ENCODE measurements at regions not wholly inside any gene's neighbourhood (a gene's known extent, or its start where the extent isn't known, plus 50 kb on each side); places are given as distances from the start of the nearest gene placed in this dataset.

- FAIRE-seq = no peak
Observed at GRCh38 chr7:94239661-94240234, 154.9 kb upstream of the COL1A2 start.

GRCh38 chr7:94240902-94241301, 153.8 kb upstream of the COL1A2 start:
- FAIRE-seq = no peak

- no peak for FAIRE-seq
Observed at GRCh38 chr7:94241402-94241925, 153.2 kb upstream of the COL1A2 start.

- no peak for FAIRE-seq
Observed at GRCh38 chr7:94243066-94243711, 151.5 kb upstream of the COL1A2 start.

- no peak for FAIRE-seq
Observed at GRCh38 chr7:94244760-94245159, 149.9 kb upstream of the COL1A2 start.

- FAIRE-seq = no peak
Observed at GRCh38 chr7:94245500-94245899, 149.2 kb upstream of the COL1A2 start.

GRCh38 chr7:94247970-94248369, 146.7 kb upstream of the COL1A2 start:
- no peak for FAIRE-seq

GRCh38 chr7:94249631-94250030, 145.1 kb upstream of the COL1A2 start:
- FAIRE-seq = no peak

GRCh38 chr7:94250124-94250523, 144.6 kb upstream of the COL1A2 start:
- no peak for FAIRE-seq

GRCh38 chr7:94250987-94251386, 143.7 kb upstream of the COL1A2 start:
- FAIRE-seq = no peak

GRCh38 chr7:94252124-94252523, 142.6 kb upstream of the COL1A2 start:
- no peak for FAIRE-seq

- FAIRE-seq = no peak
Observed at GRCh38 chr7:94252971-94253370, 141.7 kb upstream of the COL1A2 start.

- no peak for FAIRE-seq
Observed at GRCh38 chr7:94253686-94254085, 141.0 kb upstream of the COL1A2 start.

- no peak for FAIRE-seq
Observed at GRCh38 chr7:94258418-94259300, 136.0 kb upstream of the COL1A2 start.

- FAIRE-seq = no peak
Observed at GRCh38 chr7:94261067-94261466, 133.6 kb upstream of the COL1A2 start.

- no peak for FAIRE-seq
Observed at GRCh38 chr7:94264756-94265155, 129.9 kb upstream of the COL1A2 start.

- peak; percentile 19 for FAIRE-seq
Observed at GRCh38 chr7:94265456-94265855, 129.2 kb upstream of the COL1A2 start.

- no peak for FAIRE-seq
Observed at GRCh38 chr7:94266238-94266644, 128.5 kb upstream of the COL1A2 start.

GRCh38 chr7:94270772-94271171, 123.9 kb upstream of the COL1A2 start:
- no peak for FAIRE-seq

GRCh38 chr7:94272821-94273583, 121.7 kb upstream of the COL1A2 start:
- FAIRE-seq = no peak

GRCh38 chr7:94274828-94275227, 119.9 kb upstream of the COL1A2 start:
- FAIRE-seq = no peak

GRCh38 chr7:94276027-94276426, 118.7 kb upstream of the COL1A2 start:
- FAIRE-seq = no peak

GRCh38 chr7:94276795-94277194, 117.9 kb upstream of the COL1A2 start:
- FAIRE-seq = no peak

All from A204.1 (cell line).